Subcutaneous abdominal adipose tissue (tissue), 5 donors: ENCODE measurements at regions not wholly inside any gene's neighbourhood (a gene's known extent, or its start where the extent isn't known, plus 50 kb on each side); places are given as distances from the start of the nearest gene placed in this dataset.

Experiments
- H3K27ac ChIP-seq: one replicate; pipeline ENCODE4 v1.7.0; 2013; ENCODE audit warnings: low read depth, mild to moderate bottlenecking, inconsistent platforms, low read length, moderate library complexity
- H3K27me3 ChIP-seq, 5 donors: one replicate each; pipeline ENCODE4 v1.7.0; 2013; ENCODE audit warnings: low read length in 5 of 5, inconsistent platforms in 1 of 5; ENCODE audit not compliant: control insufficient read depth in 5 of 5, insufficient read depth in 4 of 5
- H3K36me3 ChIP-seq, 5 donors: one replicate each; pipeline ENCODE4 v1.7.0; 2013; ENCODE audit warnings: low read length in 5 of 5; ENCODE audit not compliant: control insufficient read depth in 5 of 5, insufficient read depth in 5 of 5
- H3K4me1 ChIP-seq, 5 donors: one replicate each; pipeline ENCODE4 v1.7.0; 2013; ENCODE audit warnings: low read length in 5 of 5, mild to moderate bottlenecking in 3 of 5, moderate library complexity in 1 of 5; ENCODE audit not compliant: control insufficient read depth in 5 of 5, insufficient read depth in 5 of 5
- H3K4me3 ChIP-seq, 5 donors: one replicate each; pipeline ENCODE4 v1.7.0; 2013; ENCODE audit warnings: low read length in 5 of 5, low read depth in 1 of 5
- H3K9ac ChIP-seq, 5 donors: one replicate each; pipeline ENCODE4 v1.7.0; 2013; ENCODE audit warnings: low read length in 5 of 5, mild to moderate bottlenecking in 4 of 5, moderate library complexity in 3 of 5
- H3K9me3 ChIP-seq, 5 donors: one replicate each; pipeline ENCODE4 v1.7.0; 2013; ENCODE audit warnings: low read length in 5 of 5; ENCODE audit not compliant: control insufficient read depth in 5 of 5
- donor health status: healthy.
- donor health status: healthy.
- donor health status: healthy.
- donor health status: healthy.
- donor health status: healthy.

GRCh38 chr13:76684336-76684735, 201.9 kb downstream of the KCTD12 start:
- H3K4me1 ChIP-seq: peaks cover 0 to 29% (median 16%) of the 10 kb centered on the region in 5 donors
- H3K9me3 ChIP-seq: peaks cover 0 to 3% (median 0%) of the 10 kb centered on the region in 5 donors
- H3K27me3 ChIP-seq: no peaks in the 10 kb centered on the region
- no peak overlapping the region for H3K27ac ChIP-seq
- H3K4me3 ChIP-seq: no peak overlapping the region
- H3K9ac ChIP-seq: no peak overlapping the region
- no peaks in the 10 kb centered on the region for H3K36me3 ChIP-seq

GRCh38 chr13:76683854-76684253, 202.4 kb downstream of the KCTD12 start:
- Histone ChIP-seq H3K9ac (no peak overlapping the region), H3K27ac (no peak overlapping the region), H3K27me3 (no peaks in the 10 kb centered on the region), H3K36me3 (no peaks in the 10 kb centered on the region), H3K4me3 (no peak overlapping the region), H3K9me3 (no peaks in the 10 kb centered on the region), H3K4me1 (peaks cover 0 to 29% (median 16%) of the 10 kb centered on the region in 5 donors)

- H3K27ac ChIP-seq: no peak overlapping the region
- H3K9ac ChIP-seq: no peak overlapping the region
- no peaks in the 10 kb centered on the region for H3K9me3 ChIP-seq
- no peaks in the 10 kb centered on the region for H3K27me3 ChIP-seq
- no peaks in the 10 kb centered on the region for H3K36me3 ChIP-seq
- H3K4me1 ChIP-seq: peaks cover 0 to 29% (median 16%) of the 10 kb centered on the region in 5 donors
- H3K4me3 ChIP-seq: no peak overlapping the region
Observed at GRCh38 chr13:76683168-76683567, 203.0 kb downstream of the KCTD12 start.

- no peaks in the 10 kb centered on the region for H3K36me3 ChIP-seq
- no peaks in the 10 kb centered on the region for H3K27me3 ChIP-seq
- no peak overlapping the region for H3K4me3 ChIP-seq
- H3K9ac ChIP-seq: no peak overlapping the region
- H3K9me3 ChIP-seq: no peaks in the 10 kb centered on the region
- peaks cover 0 to 25% (median 13%) of the 10 kb centered on the region in 5 donors for H3K4me1 ChIP-seq
- H3K27ac ChIP-seq: no peak overlapping the region
Observed at GRCh38 chr13:76680112-76680511, 206.1 kb downstream of the KCTD12 start.

- no peaks in the 10 kb centered on the region for H3K9me3 ChIP-seq
- no peaks in the 10 kb centered on the region for H3K27me3 ChIP-seq
- H3K27ac ChIP-seq: no peak overlapping the region
- H3K4me1 ChIP-seq: peaks cover 0 to 6% (median 3%) of the 10 kb centered on the region in 5 donors
- H3K36me3 ChIP-seq: no peaks in the 10 kb centered on the region
- no peak overlapping the region for H3K9ac ChIP-seq
- no peak overlapping the region for H3K4me3 ChIP-seq
Observed at GRCh38 chr13:76677043-76677442, 209.2 kb downstream of the KCTD12 start.

- Histone ChIP-seq H3K4me3 (no peak overlapping the region), H3K4me1 (peaks cover 0 to 7% (median 5%) of the 10 kb centered on the region in 5 donors), H3K9me3 (no peaks in the 10 kb centered on the region), H3K27ac (no peak overlapping the region), H3K9ac (no peak overlapping the region), H3K36me3 (no peaks in the 10 kb centered on the region), H3K27me3 (no peaks in the 10 kb centered on the region)
Observed at GRCh38 chr13:76672420-76672819, 213.8 kb downstream of the KCTD12 start.

- Histone ChIP-seq H3K36me3 (no peaks in the 10 kb centered on the region), H3K4me1 (peaks cover 0 to 9% (median 2%) of the 10 kb centered on the region in 5 donors), H3K27ac (no peak overlapping the region), H3K4me3 (no peak overlapping the region), H3K27me3 (no peaks in the 10 kb centered on the region), H3K9me3 (no peaks in the 10 kb centered on the region), H3K9ac (no peak overlapping the region)
Observed at GRCh38 chr13:76668716-76669115, 217.5 kb downstream of the KCTD12 start.

GRCh38 chr13:76668141-76668540, 218.1 kb downstream of the KCTD12 start:
- H3K9ac ChIP-seq: no peak overlapping the region
- H3K36me3 ChIP-seq: no peaks in the 10 kb centered on the region
- no peaks in the 10 kb centered on the region for H3K27me3 ChIP-seq
- H3K9me3 ChIP-seq: no peaks in the 10 kb centered on the region
- H3K27ac ChIP-seq: no peak overlapping the region
- H3K4me3 ChIP-seq: no peak overlapping the region
- peaks cover 0 to 9% (median 2%) of the 10 kb centered on the region in 5 donors for H3K4me1 ChIP-seq

GRCh38 chr13:76667551-76667950, 218.7 kb downstream of the KCTD12 start:
- Histone ChIP-seq H3K27ac (peak overlapping the region; percentile 21), H3K9me3 (no peaks in the 10 kb centered on the region), H3K27me3 (no peaks in the 10 kb centered on the region), H3K4me3 (no peak overlapping the region), H3K9ac (no peak overlapping the region), H3K36me3 (no peaks in the 10 kb centered on the region), H3K4me1 (peaks cover 0 to 9% (median 2%) of the 10 kb centered on the region in 5 donors)

GRCh38 chr13:76663592-76664335, 222.4 kb downstream of the KCTD12 start:
- Histone ChIP-seq H3K9me3 (no peaks in the 10 kb centered on the region), H3K9ac (no peak overlapping the region), H3K36me3 (no peaks in the 10 kb centered on the region), H3K4me3 (no peak overlapping the region), H3K4me1 (peaks cover 0 to 9% (median 2%) of the 10 kb centered on the region in 5 donors), H3K27ac (no peak overlapping the region), H3K27me3 (no peaks in the 10 kb centered on the region)
